HL-60 (cell line): ENCODE measurements at regions not wholly inside any gene's neighbourhood (a gene's known extent, or its start where the extent isn't known, plus 50 kb on each side); places are given as distances from the start of the nearest gene placed in this dataset.

Experiments
- CTCF ChIP-seq: IDR thresholded peaks from one replicate; pipeline ENCODE4 v1.5.1; 2011; ENCODE audit warnings: low read length, control low read depth, inconsistent platforms; ENCODE audit not compliant: insufficient read depth
- POLR2AphosphoS5 ChIP-seq: IDR thresholded peaks from 2 replicates; pipeline ENCODE4 v1.6.1; 2012; ENCODE audit warnings: low read depth

- TF ChIP-seq CTCF (no peak), POLR2AphosphoS5 (no peak)
Observed at GRCh38 chr16:60905811-60906210, 1130.4 kb downstream of the CDH8 start.
